ENCODE measurements at regions not wholly inside any gene's neighbourhood (a gene's known extent, or its start where the extent isn't known, plus 50 kb on each side); places are given as distances from the start of the nearest gene placed in this dataset.

- DNase-seq: no peak
- intact Hi-C loops (cut with DNase I; ENCODE audit: low total_unique reads): no loop called here
- no peak overlapping the region for H3K27ac ChIP-seq
- TF ChIP-seq CTCF (IDR thresholded peaks at IDR 0.05): no peak
- H3K9me3 ChIP-seq: no peaks in the 10 kb centered on the region
- H3K27me3 ChIP-seq: no peaks in the 10 kb centered on the region
- H3K36me3 ChIP-seq: no peaks in the 10 kb centered on the region
- no peak overlapping the region for H3K4me3 ChIP-seq
- H3K4me1 ChIP-seq: no peaks in the 10 kb centered on the region
These were observed 282.4 kb downstream of the C4orf33 start for GRCh38 chr4:129378364-129378763.

- H3K9me3 ChIP-seq: no peaks in the 10 kb centered on the region
- no peaks in the 10 kb centered on the region for H3K36me3 ChIP-seq
- intact Hi-C loops (cut with DNase I; ENCODE audit: low total_unique reads): no loop called here
- H3K27ac ChIP-seq: no peak overlapping the region
- no peak for DNase-seq
- H3K4me1 ChIP-seq: no peaks in the 10 kb centered on the region
- no peak overlapping the region for H3K4me3 ChIP-seq
- no peaks in the 10 kb centered on the region for H3K27me3 ChIP-seq
- no peak for TF ChIP-seq CTCF (IDR thresholded peaks at IDR 0.05)
These were observed 283.5 kb downstream of the C4orf33 start for GRCh38 chr4:129379429-129379828.

- Histone ChIP-seq H3K27me3 (no peaks in the 10 kb centered on the region), H3K4me3 (no peak overlapping the region), H3K27ac (no peak overlapping the region), H3K36me3 (no peaks in the 10 kb centered on the region), H3K4me1 (no peaks in the 10 kb centered on the region), H3K9me3 (no peaks in the 10 kb centered on the region)
- intact Hi-C loops (cut with DNase I; ENCODE audit: low total_unique reads): no loop called here
- TF ChIP-seq CTCF (IDR thresholded peaks at IDR 0.05): no peak
- no peak for DNase-seq
These were observed 289.0 kb downstream of the C4orf33 start for GRCh38 chr4:129384974-129385373.

GRCh38 chr4:129387666-129388065, 291.7 kb downstream of the C4orf33 start:
- no peak for TF ChIP-seq CTCF (IDR thresholded peaks at IDR 0.05)
- DNase-seq: no peak
- no peak overlapping the region for H3K4me3 ChIP-seq
- no peaks in the 10 kb centered on the region for H3K36me3 ChIP-seq
- no peaks in the 10 kb centered on the region for H3K4me1 ChIP-seq
- H3K9me3 ChIP-seq: no peaks in the 10 kb centered on the region
- intact Hi-C loops (cut with DNase I; ENCODE audit: low total_unique reads): no loop called here
- no peak overlapping the region for H3K27ac ChIP-seq
- H3K27me3 ChIP-seq: no peaks in the 10 kb centered on the region

GRCh38 chr4:129393976-129394375, 298.0 kb downstream of the C4orf33 start:
- Histone ChIP-seq H3K27ac (no peak overlapping the region), H3K27me3 (no peaks in the 10 kb centered on the region), H3K9me3 (no peaks in the 10 kb centered on the region), H3K36me3 (no peaks in the 10 kb centered on the region), H3K4me1 (no peaks in the 10 kb centered on the region), H3K4me3 (no peak overlapping the region)
- no peak for TF ChIP-seq CTCF (IDR thresholded peaks at IDR 0.05)
- intact Hi-C loops (cut with DNase I; ENCODE audit: low total_unique reads): no loop called here
- no peak for DNase-seq

- intact Hi-C loops (cut with DNase I; ENCODE audit: low total_unique reads): no loop called here
- Histone ChIP-seq H3K27me3 (no peaks in the 10 kb centered on the region), H3K4me3 (no peak overlapping the region), H3K36me3 (no peaks in the 10 kb centered on the region), H3K27ac (no peak overlapping the region), H3K4me1 (no peaks in the 10 kb centered on the region), H3K9me3 (peaks cover 0 to 5% (median 0%) of the 10 kb centered on the region in 3 donors)
- TF ChIP-seq CTCF (IDR thresholded peaks at IDR 0.05): no peak
- no peak for DNase-seq
These were observed 298.7 kb downstream of the C4orf33 start for GRCh38 chr4:129394635-129395034.
